ENCODE measurements at regions not wholly inside any gene's neighbourhood (a gene's known extent, or its start where the extent isn't known, plus 50 kb on each side); places are given as distances from the start of the nearest gene placed in this dataset.
"Not testable (repeated sequence)": the region's sequence is repeated elsewhere in the genome, so short reads cannot be mapped to it uniquely, and the experiment has no call there.

- no peak for DNase-seq
Observed at GRCh38 chr4:132097041-132097440, 1052.1 kb upstream of the PCDH10 start.

- no peak for DNase-seq
Observed at GRCh38 chr4:132101526-132101925, 1047.6 kb upstream of the PCDH10 start.

- no peak for DNase-seq
Observed at GRCh38 chr4:132108784-132109183, 1040.3 kb upstream of the PCDH10 start.

- DNase-seq: no peak
Observed at GRCh38 chr4:132114885-132115284, 1034.2 kb upstream of the PCDH10 start.

GRCh38 chr4:132122741-132123140 is 1026.4 kb upstream of the PCDH10 start:
- DNase-seq: not testable (repeated sequence)

GRCh38 chr4:132123870-132124623 is 1025.0 kb upstream of the PCDH10 start:
- DNase-seq: peak in 1 of 2 experiments; percentile 17

GRCh38 chr4:132124624-132124974 is 1024.5 kb upstream of the PCDH10 start:
- no peak for DNase-seq

GRCh38 chr4:132125131-132125530 is 1024.0 kb upstream of the PCDH10 start:
- no peak for DNase-seq

GRCh38 chr4:132132433-132132832 is 1016.7 kb upstream of the PCDH10 start:
- no peak for DNase-seq

GRCh38 chr4:132169660-132170059 is 979.4 kb upstream of the PCDH10 start:
- no peak for DNase-seq

GRCh38 chr4:132180020-132180427 is 969.1 kb upstream of the PCDH10 start:
- no peak for DNase-seq

- DNase-seq: no peak
Observed at GRCh38 chr4:132195176-132195575, 953.9 kb upstream of the PCDH10 start.

- no peak for DNase-seq
Observed at GRCh38 chr4:132203618-132204017, 945.5 kb upstream of the PCDH10 start.

- DNase-seq: no peak
Observed at GRCh38 chr4:132214519-132214918, 934.6 kb upstream of the PCDH10 start.

- no peak for DNase-seq
Observed at GRCh38 chr4:132218406-132218805, 930.7 kb upstream of the PCDH10 start.

- DNase-seq: no peak
Observed at GRCh38 chr4:132227151-132227856, 921.8 kb upstream of the PCDH10 start.

- DNase-seq: peak; percentile 24 to 26
Observed at GRCh38 chr4:132227857-132228165, 921.3 kb upstream of the PCDH10 start.

- no peak for DNase-seq
Observed at GRCh38 chr4:132228676-132229075, 920.4 kb upstream of the PCDH10 start.

- no peak for DNase-seq
Observed at GRCh38 chr4:132230025-132230424, 919.1 kb upstream of the PCDH10 start.

GRCh38 chr4:132238697-132239096 is 910.4 kb upstream of the PCDH10 start:
- no peak for DNase-seq

GRCh38 chr4:132240081-132240480 is 909.0 kb upstream of the PCDH10 start:
- no peak for DNase-seq

GRCh38 chr4:132245319-132245718 is 903.8 kb upstream of the PCDH10 start:
- no peak for DNase-seq

GRCh38 chr4:132264176-132264575 is 884.9 kb upstream of the PCDH10 start:
- DNase-seq: no peak

- no peak for DNase-seq
Observed at GRCh38 chr4:132266374-132266773, 882.7 kb upstream of the PCDH10 start.

GRCh38 chr4:132267321-132267720 is 881.8 kb upstream of the PCDH10 start:
- no peak for DNase-seq
